ENCODE measurements at regions not wholly inside any gene's neighbourhood (a gene's known extent, or its start where the extent isn't known, plus 50 kb on each side); places are given as distances from the start of the nearest gene placed in this dataset.
"Not testable (repeated sequence)": the region's sequence is repeated elsewhere in the genome, so short reads cannot be mapped to it uniquely, and the experiment has no call there.

DNA sequence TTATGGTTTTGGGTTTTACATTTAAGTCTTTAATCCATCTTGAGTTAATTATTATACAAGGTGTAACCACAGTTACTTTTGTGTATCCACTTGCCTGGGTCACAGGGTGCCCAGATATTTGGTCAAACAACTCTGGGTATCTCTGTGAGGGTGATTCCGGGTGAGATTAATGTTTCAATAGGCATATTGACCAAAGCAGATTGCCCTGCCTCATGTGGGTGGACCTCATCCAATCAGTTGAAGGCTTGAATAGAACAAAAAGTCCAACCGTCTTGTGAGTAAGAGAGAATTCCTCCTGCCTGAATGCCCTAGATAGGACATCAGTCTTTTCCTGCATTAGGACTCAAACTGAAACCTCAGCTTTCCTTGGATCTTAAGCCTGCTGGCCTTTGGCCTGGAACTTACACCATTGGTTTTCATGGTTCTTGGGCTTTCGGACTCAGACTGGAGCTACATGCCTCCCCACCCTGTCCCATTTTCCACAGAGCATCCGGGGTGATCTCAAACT is 68.9 kb upstream of the ST8SIA6 start:
- Histone ChIP-seq H3K9me3 (no peaks in the 10 kb centered on the region), H3K4me3 (no peak overlapping the region), H3K4me1 (no peaks in the 10 kb centered on the region), H3K27me3 (replicated peaks in 1 of 7) (no peaks in the 10 kb centered on the region), H3K36me3 (no peaks in the 10 kb centered on the region), H3K27ac (no peak overlapping the region)
- intact Hi-C loops (cut with DNase I; ENCODE audit: low total_unique reads): no loop called here
- WGBS, 5 donors: 84 to 95% (median 92%) methylated on average over 4 of the region's 4 CpGs
- no peak for DNase-seq
- TF ChIP-seq POLR2AphosphoS5 (IDR thresholded peaks at IDR 0.05) (no peak), POLR2A (IDR thresholded peaks at IDR 0.05) (no peak)
- TF ChIP-seq, protein P1, sequence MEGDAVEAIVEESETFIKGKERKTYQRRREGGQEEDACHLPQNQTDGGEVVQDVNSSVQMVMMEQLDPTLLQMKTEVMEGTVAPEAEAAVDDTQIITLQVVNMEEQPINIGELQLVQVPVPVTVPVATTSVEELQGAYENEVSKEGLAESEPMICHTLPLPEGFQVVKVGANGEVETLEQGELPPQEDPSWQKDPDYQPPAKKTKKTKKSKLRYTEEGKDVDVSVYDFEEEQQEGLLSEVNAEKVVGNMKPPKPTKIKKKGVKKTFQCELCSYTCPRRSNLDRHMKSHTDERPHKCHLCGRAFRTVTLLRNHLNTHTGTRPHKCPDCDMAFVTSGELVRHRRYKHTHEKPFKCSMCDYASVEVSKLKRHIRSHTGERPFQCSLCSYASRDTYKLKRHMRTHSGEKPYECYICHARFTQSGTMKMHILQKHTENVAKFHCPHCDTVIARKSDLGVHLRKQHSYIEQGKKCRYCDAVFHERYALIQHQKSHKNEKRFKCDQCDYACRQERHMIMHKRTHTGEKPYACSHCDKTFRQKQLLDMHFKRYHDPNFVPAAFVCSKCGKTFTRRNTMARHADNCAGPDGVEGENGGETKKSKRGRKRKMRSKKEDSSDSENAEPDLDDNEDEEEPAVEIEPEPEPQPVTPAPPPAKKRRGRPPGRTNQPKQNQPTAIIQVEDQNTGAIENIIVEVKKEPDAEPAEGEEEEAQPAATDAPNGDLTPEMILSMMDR (IDR thresholded peaks at IDR 0.05 in 8 of 11, conservative IDR thresholded peaks at IDR 0.05 in 3 of 11): no peak

- H3K9me3 ChIP-seq; H3K27me3 ChIP-seq (replicated peaks in 1 of 7); H3K4me1 ChIP-seq; H3K27ac ChIP-seq; H3K4me3 ChIP-seq; intact Hi-C loops (cut with DNase I; ENCODE audit: low total_unique reads); H3K36me3 ChIP-seq; DNase-seq: not testable (repeated sequence)
- 87 to 100% (median 96%) methylated on average over 2 of the region's 2 CpGs for WGBS, 5 donors
Observed at GRCh38 chr10:17522269-17522668, 67.9 kb upstream of the ST8SIA6 start.

GRCh38 chr10:17519457-17519856 is 65.1 kb upstream of the ST8SIA6 start:
- Histone ChIP-seq H3K27ac (no peak overlapping the region), H3K9me3 (peaks cover 0 to 7% (median 2%) of the 10 kb centered on the region in 8 donors), H3K36me3 (no peaks in the 10 kb centered on the region), H3K27me3 (replicated peaks in 1 of 7) (no peaks in the 10 kb centered on the region), H3K4me3 (no peak overlapping the region), H3K4me1 (no peaks in the 10 kb centered on the region)
- no peak for DNase-seq
- intact Hi-C loops (cut with DNase I; ENCODE audit: low total_unique reads): no loop called here
- TF ChIP-seq, protein P1 (IDR thresholded peaks at IDR 0.05 in 8 of 11, conservative IDR thresholded peaks at IDR 0.05 in 3 of 11): no peak
- TF ChIP-seq POLR2A (IDR thresholded peaks at IDR 0.05) (no peak), POLR2AphosphoS5 (IDR thresholded peaks at IDR 0.05) (no peak)

- Histone ChIP-seq H3K27ac (no peak overlapping the region), H3K27me3 (replicated peaks in 1 of 7) (no peaks in the 10 kb centered on the region), H3K36me3 (no peaks in the 10 kb centered on the region), H3K4me3 (no peak overlapping the region), H3K4me1 (no peaks in the 10 kb centered on the region), H3K9me3 (peaks cover 0 to 7% (median 2%) of the 10 kb centered on the region in 8 donors)
- WGBS, 5 donors: 92 to 98% (median 94%) methylated on average over 7 of the region's 7 CpGs
- TF ChIP-seq POLR2A (IDR thresholded peaks at IDR 0.05): no peak
- TF ChIP-seq, protein P1 (IDR thresholded peaks at IDR 0.05 in 8 of 11, conservative IDR thresholded peaks at IDR 0.05 in 3 of 11): no peak
- no peak for TF ChIP-seq POLR2AphosphoS5 (IDR thresholded peaks at IDR 0.05)
- DNase-seq: no peak
- intact Hi-C loops (cut with DNase I; ENCODE audit: low total_unique reads): no loop called here
Observed at GRCh38 chr10:17518338-17518737, 63.9 kb upstream of the ST8SIA6 start.

- 78 to 92% (median 85%) methylated on average over 6 of the region's 6 CpGs for WGBS, 5 donors
- Histone ChIP-seq H3K27ac (no peak overlapping the region), H3K36me3 (no peaks in the 10 kb centered on the region), H3K9me3 (peaks cover 0 to 7% (median 2%) of the 10 kb centered on the region in 8 donors), H3K4me3 (no peak overlapping the region), H3K4me1 (no peaks in the 10 kb centered on the region), H3K27me3 (replicated peaks in 1 of 7) (no peaks in the 10 kb centered on the region)
- intact Hi-C loops (cut with DNase I; ENCODE audit: low total_unique reads): no loop called here
- no peak for DNase-seq
- no peak for TF ChIP-seq POLR2AphosphoS5 (IDR thresholded peaks at IDR 0.05)
- TF ChIP-seq POLR2A (IDR thresholded peaks at IDR 0.05): no peak
- TF ChIP-seq, protein P1 (IDR thresholded peaks at IDR 0.05 in 8 of 11, conservative IDR thresholded peaks at IDR 0.05 in 3 of 11): no peak
Observed at GRCh38 chr10:17516376-17516775, 62.0 kb upstream of the ST8SIA6 start.
